ENCODE measurements at regions not wholly inside any gene's neighbourhood (a gene's known extent, or its start where the extent isn't known, plus 50 kb on each side); places are given as distances from the start of the nearest gene placed in this dataset.
"Not testable (repeated sequence)": the region's sequence is repeated elsewhere in the genome, so short reads cannot be mapped to it uniquely, and the experiment has no call there.

DNA sequence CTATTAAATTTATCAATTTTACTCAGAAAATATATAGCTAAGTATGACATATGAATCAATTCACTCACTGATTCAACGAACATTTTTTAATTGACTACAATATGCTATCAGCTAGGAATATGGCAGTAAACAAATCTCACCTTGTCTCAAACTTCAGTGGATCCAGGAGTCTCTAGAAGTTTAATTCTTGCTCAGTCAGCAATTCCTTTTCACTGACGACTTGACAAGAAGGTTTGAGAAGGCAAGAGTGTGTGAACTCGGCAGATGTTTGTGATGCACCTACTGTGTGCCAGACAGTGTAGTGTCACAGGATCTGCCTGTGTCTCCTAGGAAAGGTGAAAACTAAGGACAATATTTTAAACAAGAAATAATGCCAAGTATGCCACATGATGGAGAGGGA is 4175.7 kb upstream of the OR11H1 start:
- DNase-seq (ENCODE audit: low read depth in 2 of 2): not testable (repeated sequence)

DNA sequence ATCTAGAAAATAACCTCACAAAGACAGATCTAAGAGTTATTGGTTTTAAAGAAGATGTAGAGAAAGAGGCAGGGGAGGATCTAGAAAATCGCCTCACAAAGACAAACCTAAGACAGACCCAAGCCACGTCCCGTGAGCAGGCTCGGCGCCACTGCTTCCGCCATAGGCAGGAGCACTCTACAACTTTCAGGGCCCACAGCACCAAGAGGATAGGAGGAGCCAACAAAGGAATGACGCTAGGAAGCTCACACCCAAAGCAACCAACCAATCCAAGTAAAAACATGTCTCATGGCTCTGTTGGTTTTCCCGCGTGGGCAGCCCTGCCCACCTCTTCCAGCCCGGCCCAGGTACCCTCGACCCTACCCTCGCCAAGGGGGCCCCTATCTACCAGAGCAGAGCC is 4167.4 kb upstream of the OR11H1 start:
- DNase-seq (ENCODE audit: low read depth in 2 of 2): no peak

GRCh38 chr22:11361496-11361895 is 4166.5 kb upstream of the OR11H1 start:
- DNase-seq (ENCODE audit: low read depth in 2 of 2): not testable (repeated sequence)

GRCh38 chr22:11369612-11370307 is 4158.2 kb upstream of the OR11H1 start:
- DNase-seq (ENCODE audit: low read depth in 2 of 2): not testable (repeated sequence)

- DNase-seq (ENCODE audit: low read depth in 2 of 2): not testable (repeated sequence)
Observed at GRCh38 chr22:11370311-11370710, 4157.7 kb upstream of the OR11H1 start.
